ENCODE measurements at regions not wholly inside any gene's neighbourhood (a gene's known extent, or its start where the extent isn't known, plus 50 kb on each side); places are given as distances from the start of the nearest gene placed in this dataset.

DNA sequence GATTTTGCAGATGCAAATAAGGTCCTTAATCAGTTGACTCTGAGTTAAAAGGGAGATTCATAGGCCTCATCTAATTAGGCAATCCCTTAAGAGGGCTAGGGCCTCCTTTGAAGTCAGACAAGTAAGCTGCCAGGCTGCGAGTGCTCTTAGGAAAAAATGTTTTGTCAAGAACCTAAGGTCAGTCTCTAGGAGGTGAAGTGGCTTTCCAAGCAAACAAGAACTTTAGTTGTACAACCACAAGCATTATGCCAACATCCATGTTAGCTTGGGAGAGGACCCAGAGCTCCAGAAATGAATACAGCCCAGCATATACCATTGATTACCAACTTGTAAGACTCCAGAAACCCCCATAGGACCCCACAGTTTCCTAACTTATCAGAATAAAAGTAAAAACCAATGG lies 1366.2 kb downstream of the PLA2G4A start:
- ChIA-PET POLR2A (no interaction called here), CTCF (no interaction called here)

DNA sequence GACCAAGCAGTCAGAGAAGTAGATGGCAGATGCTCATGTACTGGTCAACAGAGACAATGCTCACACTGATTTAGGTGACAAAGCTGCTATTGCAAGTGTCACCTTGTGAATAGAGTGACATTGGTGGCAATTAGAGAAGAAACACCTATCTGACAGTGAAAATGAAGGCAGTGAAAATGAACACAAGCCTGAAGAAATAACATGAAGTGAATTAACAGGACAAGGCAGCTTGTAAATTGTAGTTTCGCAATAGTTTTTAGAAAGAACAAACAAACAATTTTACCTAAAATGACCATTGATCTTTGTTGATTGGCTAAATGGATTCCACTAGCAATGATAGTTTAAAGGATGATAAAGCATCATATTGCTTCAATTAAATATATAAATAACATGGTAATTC lies 1389.5 kb downstream of the PLA2G4A start:
- ChIA-PET POLR2A (no interaction called here), CTCF (no interaction called here)
- Histone ChIP-seq H3K4me3 (no peak overlapping the region), H3K27ac (no peak overlapping the region), H3K9me3 (no peaks in the 10 kb centered on the region), H3K4me1 (no peaks in the 10 kb centered on the region), H3K4me2 (no peak overlapping the region)
- ATAC-seq (no peak), DNase-seq (ENCODE audit: low read depth in 1 of 2, low spot score in 1 of 2) (no peak), FAIRE-seq (no peak)
- TF ChIP-seq, protein P1, sequence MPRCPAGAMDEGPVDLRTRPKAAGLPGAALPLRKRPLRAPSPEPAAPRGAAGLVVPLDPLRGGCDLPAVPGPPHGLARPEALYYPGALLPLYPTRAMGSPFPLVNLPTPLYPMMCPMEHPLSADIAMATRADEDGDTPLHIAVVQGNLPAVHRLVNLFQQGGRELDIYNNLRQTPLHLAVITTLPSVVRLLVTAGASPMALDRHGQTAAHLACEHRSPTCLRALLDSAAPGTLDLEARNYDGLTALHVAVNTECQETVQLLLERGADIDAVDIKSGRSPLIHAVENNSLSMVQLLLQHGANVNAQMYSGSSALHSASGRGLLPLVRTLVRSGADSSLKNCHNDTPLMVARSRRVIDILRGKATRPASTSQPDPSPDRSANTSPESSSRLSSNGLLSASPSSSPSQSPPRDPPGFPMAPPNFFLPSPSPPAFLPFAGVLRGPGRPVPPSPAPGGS (IDR thresholded peaks at IDR 0.05), result no peak
- TF ChIP-seq KDM5A (IDR thresholded peaks at IDR 0.05) (no peak), FOSB (CRISPR knock-in tag; IDR thresholded peaks at IDR 0.05) (no peak), CEBPB (IDR thresholded peaks at IDR 0.05) (peak; percentile 5 to 34; a peak in 2 of 4 replicates), ZC3H11A (IDR thresholded peaks at IDR 0.05) (no peak), CHD4 (IDR thresholded peaks at IDR 0.05; ENCODE audit: borderline replicate concordance) (no peak)
- TF ChIP-seq, protein P2, sequence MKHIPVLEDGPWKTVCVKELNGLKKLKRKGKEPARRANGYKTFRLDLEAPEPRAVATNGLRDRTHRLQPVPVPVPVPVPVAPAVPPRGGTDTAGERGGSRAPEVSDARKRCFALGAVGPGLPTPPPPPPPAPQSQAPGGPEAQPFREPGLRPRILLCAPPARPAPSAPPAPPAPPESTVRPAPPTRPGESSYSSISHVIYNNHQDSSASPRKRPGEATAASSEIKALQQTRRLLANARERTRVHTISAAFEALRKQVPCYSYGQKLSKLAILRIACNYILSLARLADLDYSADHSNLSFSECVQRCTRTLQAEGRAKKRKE (CRISPR knock-in tag; IDR thresholded peaks at IDR 0.05; ENCODE audit: low read depth), result no peak
- WGBS (ENCODE audit: missing lambda C conversion rate), result 91% methylated on average over 1 of the region's 1 CpG

More for the DNA sequence above, 1366.2 kb downstream of the PLA2G4A start:
- no peak overlapping the region for H3K4me3 ChIP-seq
- 24% methylated on average over 1 of the region's 1 CpG for WGBS (ENCODE audit: missing lambda C conversion rate)
- H3K4me2 ChIP-seq, result no peak overlapping the region
- FAIRE-seq (no peak), DNase-seq (ENCODE audit: low read depth in 1 of 2, low spot score in 1 of 2) (no peak), ATAC-seq (no peak)
- H3K9me3 ChIP-seq, result 0 out of 3 replicates have a peak, but pooled peaks cover 2% of the 10 kb centered on the region
- no peak overlapping the region for H3K27ac ChIP-seq
- H3K4me1 ChIP-seq, result no peaks in the 10 kb centered on the region
- TF ChIP-seq PHF8 (IDR thresholded peaks at IDR 0.05; ENCODE audit: borderline replicate concordance, low read depth), result no peak
- TF ChIP-seq, protein P3, sequence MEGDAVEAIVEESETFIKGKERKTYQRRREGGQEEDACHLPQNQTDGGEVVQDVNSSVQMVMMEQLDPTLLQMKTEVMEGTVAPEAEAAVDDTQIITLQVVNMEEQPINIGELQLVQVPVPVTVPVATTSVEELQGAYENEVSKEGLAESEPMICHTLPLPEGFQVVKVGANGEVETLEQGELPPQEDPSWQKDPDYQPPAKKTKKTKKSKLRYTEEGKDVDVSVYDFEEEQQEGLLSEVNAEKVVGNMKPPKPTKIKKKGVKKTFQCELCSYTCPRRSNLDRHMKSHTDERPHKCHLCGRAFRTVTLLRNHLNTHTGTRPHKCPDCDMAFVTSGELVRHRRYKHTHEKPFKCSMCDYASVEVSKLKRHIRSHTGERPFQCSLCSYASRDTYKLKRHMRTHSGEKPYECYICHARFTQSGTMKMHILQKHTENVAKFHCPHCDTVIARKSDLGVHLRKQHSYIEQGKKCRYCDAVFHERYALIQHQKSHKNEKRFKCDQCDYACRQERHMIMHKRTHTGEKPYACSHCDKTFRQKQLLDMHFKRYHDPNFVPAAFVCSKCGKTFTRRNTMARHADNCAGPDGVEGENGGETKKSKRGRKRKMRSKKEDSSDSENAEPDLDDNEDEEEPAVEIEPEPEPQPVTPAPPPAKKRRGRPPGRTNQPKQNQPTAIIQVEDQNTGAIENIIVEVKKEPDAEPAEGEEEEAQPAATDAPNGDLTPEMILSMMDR (IDR thresholded peaks at IDR 0.05), result no peak
- TF ChIP-seq FOSB (CRISPR knock-in tag; IDR thresholded peaks at IDR 0.05), result no peak
- TF ChIP-seq RFX5 (IDR thresholded peaks at IDR 0.05), result no peak
- TF ChIP-seq EHMT2 (IDR thresholded peaks at IDR 0.05; ENCODE audit: low read depth), result no peak
- TF ChIP-seq MAZ (IDR thresholded peaks at IDR 0.05; ENCODE audit: borderline replicate concordance, low read depth, low read length), result no peak
- no peak for TF ChIP-seq NPAS2 (CRISPR knock-in tag; IDR thresholded peaks at IDR 0.05; ENCODE audit: borderline replicate concordance)
- TF ChIP-seq TFCP2L1 (CRISPR knock-in tag; IDR thresholded peaks at IDR 0.05), result no peak
- TF ChIP-seq JUNB (IDR thresholded peaks at IDR 0.05), result no peak
- TF ChIP-seq TP53 (CRISPR knock-in tag; IDR thresholded peaks at IDR 0.05), result no peak
- TF ChIP-seq, protein P4, sequence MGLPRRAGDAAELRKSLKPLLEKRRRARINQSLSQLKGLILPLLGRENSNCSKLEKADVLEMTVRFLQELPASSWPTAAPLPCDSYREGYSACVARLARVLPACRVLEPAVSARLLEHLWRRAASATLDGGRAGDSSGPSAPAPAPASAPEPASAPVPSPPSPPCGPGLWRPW (IDR thresholded peaks at IDR 0.05), result no peak
- no peak for TF ChIP-seq BHLHE40 (IDR thresholded peaks at IDR 0.05; ENCODE audit: low read depth, low read length)
- no peak for TF ChIP-seq EP300 (IDR thresholded peaks at IDR 0.05)
- TF ChIP-seq ZNF302 (CRISPR knock-in tag; IDR thresholded peaks at IDR 0.05), result no peak
- TF ChIP-seq, protein P5, sequence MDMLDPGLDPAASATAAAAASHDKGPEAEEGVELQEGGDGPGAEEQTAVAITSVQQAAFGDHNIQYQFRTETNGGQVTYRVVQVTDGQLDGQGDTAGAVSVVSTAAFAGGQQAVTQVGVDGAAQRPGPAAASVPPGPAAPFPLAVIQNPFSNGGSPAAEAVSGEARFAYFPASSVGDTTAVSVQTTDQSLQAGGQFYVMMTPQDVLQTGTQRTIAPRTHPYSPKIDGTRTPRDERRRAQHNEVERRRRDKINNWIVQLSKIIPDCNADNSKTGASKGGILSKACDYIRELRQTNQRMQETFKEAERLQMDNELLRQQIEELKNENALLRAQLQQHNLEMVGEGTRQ (IDR thresholded peaks at IDR 0.05), result no peak
- no peak for TF ChIP-seq NFE2L2 (conservative IDR thresholded peaks at IDR 0.05; ENCODE audit: low read length)
- no peak for TF ChIP-seq CBX8 (IDR thresholded peaks at IDR 0.05)
- TF ChIP-seq, protein P6, sequence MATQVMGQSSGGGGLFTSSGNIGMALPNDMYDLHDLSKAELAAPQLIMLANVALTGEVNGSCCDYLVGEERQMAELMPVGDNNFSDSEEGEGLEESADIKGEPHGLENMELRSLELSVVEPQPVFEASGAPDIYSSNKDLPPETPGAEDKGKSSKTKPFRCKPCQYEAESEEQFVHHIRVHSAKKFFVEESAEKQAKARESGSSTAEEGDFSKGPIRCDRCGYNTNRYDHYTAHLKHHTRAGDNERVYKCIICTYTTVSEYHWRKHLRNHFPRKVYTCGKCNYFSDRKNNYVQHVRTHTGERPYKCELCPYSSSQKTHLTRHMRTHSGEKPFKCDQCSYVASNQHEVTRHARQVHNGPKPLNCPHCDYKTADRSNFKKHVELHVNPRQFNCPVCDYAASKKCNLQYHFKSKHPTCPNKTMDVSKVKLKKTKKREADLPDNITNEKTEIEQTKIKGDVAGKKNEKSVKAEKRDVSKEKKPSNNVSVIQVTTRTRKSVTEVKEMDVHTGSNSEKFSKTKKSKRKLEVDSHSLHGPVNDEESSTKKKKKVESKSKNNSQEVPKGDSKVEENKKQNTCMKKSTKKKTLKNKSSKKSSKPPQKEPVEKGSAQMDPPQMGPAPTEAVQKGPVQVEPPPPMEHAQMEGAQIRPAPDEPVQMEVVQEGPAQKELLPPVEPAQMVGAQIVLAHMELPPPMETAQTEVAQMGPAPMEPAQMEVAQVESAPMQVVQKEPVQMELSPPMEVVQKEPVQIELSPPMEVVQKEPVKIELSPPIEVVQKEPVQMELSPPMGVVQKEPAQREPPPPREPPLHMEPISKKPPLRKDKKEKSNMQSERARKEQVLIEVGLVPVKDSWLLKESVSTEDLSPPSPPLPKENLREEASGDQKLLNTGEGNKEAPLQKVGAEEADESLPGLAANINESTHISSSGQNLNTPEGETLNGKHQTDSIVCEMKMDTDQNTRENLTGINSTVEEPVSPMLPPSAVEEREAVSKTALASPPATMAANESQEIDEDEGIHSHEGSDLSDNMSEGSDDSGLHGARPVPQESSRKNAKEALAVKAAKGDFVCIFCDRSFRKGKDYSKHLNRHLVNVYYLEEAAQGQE (IDR thresholded peaks at IDR 0.05), result no peak
- TF ChIP-seq, protein P7, sequence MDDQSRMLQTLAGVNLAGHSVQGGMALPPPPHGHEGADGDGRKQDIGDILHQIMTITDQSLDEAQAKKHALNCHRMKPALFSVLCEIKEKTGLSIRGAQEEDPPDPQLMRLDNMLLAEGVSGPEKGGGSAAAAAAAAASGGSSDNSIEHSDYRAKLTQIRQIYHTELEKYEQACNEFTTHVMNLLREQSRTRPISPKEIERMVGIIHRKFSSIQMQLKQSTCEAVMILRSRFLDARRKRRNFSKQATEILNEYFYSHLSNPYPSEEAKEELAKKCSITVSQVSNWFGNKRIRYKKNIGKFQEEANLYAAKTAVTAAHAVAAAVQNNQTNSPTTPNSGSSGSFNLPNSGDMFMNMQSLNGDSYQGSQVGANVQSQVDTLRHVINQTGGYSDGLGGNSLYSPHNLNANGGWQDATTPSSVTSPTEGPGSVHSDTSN (IDR thresholded peaks at IDR 0.05), result no peak
- no peak for TF ChIP-seq RARB (CRISPR knock-in tag; IDR thresholded peaks at IDR 0.05)

All from A549 (cell line).